ENCODE measurements at regions not wholly inside any gene's neighbourhood (a gene's known extent, or its start where the extent isn't known, plus 50 kb on each side); places are given as distances from the start of the nearest gene placed in this dataset.

DNA sequence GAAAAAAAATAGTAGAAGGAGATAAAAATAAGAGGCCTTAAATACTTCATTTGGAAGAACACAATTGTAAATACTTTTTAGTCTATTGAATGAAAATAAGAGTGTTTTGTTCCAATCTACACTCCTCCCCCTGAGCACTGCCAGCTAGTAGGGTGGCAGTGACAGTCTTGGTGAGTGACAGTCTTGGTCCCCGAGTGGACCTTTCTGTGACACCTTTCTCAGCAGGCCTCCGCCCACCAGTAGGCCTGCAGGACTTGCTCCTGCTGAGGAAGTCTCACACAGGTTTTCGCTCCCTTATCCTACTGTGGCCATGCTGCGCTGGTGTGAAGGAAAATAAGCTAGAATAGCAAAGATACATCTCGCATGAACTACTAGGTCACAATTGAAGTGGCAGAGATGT lies 666.8 kb downstream of the NR4A2 start:
- TF ChIP-seq, protein P1, sequence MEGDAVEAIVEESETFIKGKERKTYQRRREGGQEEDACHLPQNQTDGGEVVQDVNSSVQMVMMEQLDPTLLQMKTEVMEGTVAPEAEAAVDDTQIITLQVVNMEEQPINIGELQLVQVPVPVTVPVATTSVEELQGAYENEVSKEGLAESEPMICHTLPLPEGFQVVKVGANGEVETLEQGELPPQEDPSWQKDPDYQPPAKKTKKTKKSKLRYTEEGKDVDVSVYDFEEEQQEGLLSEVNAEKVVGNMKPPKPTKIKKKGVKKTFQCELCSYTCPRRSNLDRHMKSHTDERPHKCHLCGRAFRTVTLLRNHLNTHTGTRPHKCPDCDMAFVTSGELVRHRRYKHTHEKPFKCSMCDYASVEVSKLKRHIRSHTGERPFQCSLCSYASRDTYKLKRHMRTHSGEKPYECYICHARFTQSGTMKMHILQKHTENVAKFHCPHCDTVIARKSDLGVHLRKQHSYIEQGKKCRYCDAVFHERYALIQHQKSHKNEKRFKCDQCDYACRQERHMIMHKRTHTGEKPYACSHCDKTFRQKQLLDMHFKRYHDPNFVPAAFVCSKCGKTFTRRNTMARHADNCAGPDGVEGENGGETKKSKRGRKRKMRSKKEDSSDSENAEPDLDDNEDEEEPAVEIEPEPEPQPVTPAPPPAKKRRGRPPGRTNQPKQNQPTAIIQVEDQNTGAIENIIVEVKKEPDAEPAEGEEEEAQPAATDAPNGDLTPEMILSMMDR (IDR thresholded peaks at IDR 0.05): no peak
- no peak for TF ChIP-seq POLR2A (IDR thresholded peaks at IDR 0.05)
